ENCODE measurements at regions not wholly inside any gene's neighbourhood (a gene's known extent, or its start where the extent isn't known, plus 50 kb on each side); places are given as distances from the start of the nearest gene placed in this dataset.

DNA sequence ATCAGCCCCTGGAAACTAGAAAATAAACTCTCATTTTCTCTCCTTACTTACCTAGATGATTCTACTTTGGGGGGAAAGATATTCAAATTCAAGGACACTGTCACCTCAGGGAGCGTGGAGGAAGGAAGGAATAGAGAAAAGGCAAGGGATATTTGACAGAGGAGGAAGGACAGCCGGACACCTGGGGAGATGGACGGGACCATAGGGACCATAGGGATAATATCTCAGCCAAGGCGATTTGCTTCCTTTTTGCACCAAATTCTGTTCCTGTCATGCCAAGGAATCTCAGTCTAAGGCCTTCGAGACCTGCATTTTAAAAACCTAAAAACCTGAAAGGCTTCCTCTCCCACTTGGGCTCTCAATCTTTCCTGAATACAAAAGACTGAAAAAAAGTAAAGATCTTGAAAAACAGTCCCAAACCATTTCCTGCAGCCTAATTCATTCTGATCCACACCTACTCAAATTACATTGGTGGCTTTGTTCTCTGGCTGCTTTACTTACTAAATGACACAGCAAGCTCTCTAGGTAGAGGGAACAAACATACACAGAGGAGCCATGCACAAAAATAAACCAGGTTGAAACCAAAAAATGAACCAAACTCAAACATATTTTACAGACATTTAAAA lies 73.9 kb upstream of the SLC24A5 start:
- Histone ChIP-seq H3K4me3 (no peak overlapping the region), H3K36me3 (no peaks in the 10 kb centered on the region), H3K4me1 (no peaks in the 10 kb centered on the region), H3K27ac (no peak overlapping the region), H3K27me3 (no peaks in the 10 kb centered on the region), H3K9me3 (no peaks in the 10 kb centered on the region)
- no peak for DNase-seq (ENCODE audit: low spot score in 2 of 2)
- intact Hi-C loops (cut with DNase I), result no loop called here
- TF ChIP-seq, protein P1, sequence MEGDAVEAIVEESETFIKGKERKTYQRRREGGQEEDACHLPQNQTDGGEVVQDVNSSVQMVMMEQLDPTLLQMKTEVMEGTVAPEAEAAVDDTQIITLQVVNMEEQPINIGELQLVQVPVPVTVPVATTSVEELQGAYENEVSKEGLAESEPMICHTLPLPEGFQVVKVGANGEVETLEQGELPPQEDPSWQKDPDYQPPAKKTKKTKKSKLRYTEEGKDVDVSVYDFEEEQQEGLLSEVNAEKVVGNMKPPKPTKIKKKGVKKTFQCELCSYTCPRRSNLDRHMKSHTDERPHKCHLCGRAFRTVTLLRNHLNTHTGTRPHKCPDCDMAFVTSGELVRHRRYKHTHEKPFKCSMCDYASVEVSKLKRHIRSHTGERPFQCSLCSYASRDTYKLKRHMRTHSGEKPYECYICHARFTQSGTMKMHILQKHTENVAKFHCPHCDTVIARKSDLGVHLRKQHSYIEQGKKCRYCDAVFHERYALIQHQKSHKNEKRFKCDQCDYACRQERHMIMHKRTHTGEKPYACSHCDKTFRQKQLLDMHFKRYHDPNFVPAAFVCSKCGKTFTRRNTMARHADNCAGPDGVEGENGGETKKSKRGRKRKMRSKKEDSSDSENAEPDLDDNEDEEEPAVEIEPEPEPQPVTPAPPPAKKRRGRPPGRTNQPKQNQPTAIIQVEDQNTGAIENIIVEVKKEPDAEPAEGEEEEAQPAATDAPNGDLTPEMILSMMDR (IDR thresholded peaks at IDR 0.05), result no peak

DNA sequence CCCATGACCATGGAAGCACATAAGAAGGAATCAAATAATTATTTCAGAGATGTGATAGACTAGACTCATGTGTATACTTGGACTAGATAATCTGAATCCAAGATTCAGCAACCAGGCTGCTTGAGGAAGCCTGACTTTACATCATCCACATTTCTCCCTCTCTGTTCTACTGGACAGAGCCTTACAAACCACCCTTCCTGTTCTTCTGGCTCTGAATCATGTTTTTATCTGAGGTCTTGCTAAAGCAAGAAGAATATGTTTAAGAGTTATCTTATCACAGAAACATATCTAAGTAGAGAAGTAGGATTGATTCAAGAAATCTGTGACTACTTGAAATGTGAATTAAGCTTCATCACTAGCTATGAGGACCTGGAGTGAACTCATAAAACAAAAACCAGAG lies 71.1 kb upstream of the SLC24A5 start:
- Histone ChIP-seq H3K27ac (no peak overlapping the region), H3K4me3 (no peak overlapping the region), H3K4me1 (no peaks in the 10 kb centered on the region), H3K36me3 (no peaks in the 10 kb centered on the region), H3K27me3 (no peaks in the 10 kb centered on the region), H3K9me3 (no peaks in the 10 kb centered on the region)
- DNase-seq (ENCODE audit: low spot score in 2 of 2), result no peak
- intact Hi-C loops (cut with DNase I), result no loop called here
- TF ChIP-seq, protein P1 (IDR thresholded peaks at IDR 0.05), result no peak

DNA sequence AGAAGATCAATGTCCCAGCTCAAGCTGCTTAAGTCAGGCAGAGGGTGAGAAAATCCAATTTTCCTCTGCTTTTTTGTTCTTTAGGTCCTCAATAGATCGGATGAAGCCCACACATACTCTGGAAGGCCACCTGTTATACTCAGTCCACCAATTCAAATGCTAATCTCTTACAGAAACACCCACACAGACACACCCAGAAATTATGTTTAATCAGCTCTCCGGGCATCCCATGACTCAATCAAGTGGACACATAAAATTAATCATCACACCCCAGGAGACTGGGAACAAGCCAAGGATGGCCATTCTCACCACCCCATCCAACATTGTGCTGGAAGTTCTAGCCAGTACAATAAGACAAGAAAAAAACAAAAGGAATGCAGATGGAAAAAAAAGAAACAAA lies 67.8 kb upstream of the SLC24A5 start:
- Histone ChIP-seq H3K27ac (no peak overlapping the region), H3K27me3 (no peaks in the 10 kb centered on the region), H3K9me3 (no peaks in the 10 kb centered on the region), H3K36me3 (no peaks in the 10 kb centered on the region), H3K4me1 (peaks cover 0 to under 1% of the 10 kb centered on the region in 2 donors), H3K4me3 (no peak overlapping the region)
- TF ChIP-seq, protein P1 (IDR thresholded peaks at IDR 0.05), result no peak
- intact Hi-C loops (cut with DNase I), result no loop called here
- no peak for DNase-seq (ENCODE audit: low spot score in 2 of 2)

DNA sequence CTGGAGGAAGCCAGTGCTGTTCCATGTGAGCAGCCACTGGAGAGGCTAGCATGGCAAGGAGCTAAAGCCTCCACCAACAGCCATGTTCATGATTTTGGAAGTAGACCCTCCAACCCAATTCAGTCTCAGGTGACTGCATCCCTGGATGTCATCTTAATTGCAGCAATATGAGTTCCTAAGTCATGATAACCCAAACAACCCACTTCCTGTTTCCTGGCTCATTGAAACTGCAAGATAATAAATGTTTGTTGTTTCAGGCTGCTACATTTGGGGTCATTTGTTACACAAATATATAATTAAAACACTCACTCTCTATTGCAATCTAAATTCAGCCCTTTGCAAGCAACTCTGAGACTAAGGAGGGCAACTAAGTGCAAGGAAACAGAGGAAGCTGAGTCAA lies 62.4 kb upstream of the SLC24A5 start:
- Histone ChIP-seq H3K27ac (peak overlapping the region; percentile 75 to 77), H3K36me3 (no peaks in the 10 kb centered on the region), H3K4me1 (peaks cover 4 to 13% of the 10 kb centered on the region in 2 donors), H3K4me3 (no peak overlapping the region), H3K27me3 (no peaks in the 10 kb centered on the region), H3K9me3 (no peaks in the 10 kb centered on the region)
- TF ChIP-seq, protein P1 (IDR thresholded peaks at IDR 0.05), result no peak
- no peak for DNase-seq (ENCODE audit: low spot score in 2 of 2)
- intact Hi-C loops (cut with DNase I), result loop anchor here (5.0 kb wide), 1 partner anchor 119 kb away; the partner anchor contains the start of gene MYEF2

DNA sequence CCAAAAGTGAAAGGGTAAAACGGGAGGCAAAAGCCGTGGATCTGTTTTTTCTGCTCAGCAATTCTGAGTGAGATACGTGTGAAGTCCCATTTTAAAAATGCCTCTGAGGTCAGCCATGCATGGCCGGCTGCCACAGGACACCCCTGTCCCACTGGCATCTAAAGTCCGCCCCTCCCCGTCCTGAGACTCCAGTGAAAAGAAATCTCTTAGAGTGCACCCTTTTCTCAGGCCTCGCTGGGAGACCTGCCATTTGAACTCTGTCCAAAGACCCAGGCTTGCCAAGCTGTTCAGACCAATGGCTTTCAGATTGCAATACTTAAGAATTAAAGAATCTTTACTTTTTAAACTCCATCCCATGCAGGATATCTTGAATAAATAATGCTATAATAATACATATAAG lies 61.0 kb upstream of the SLC24A5 start:
- H3K4me1 ChIP-seq, result peaks cover 4 to 16% of the 10 kb centered on the region in 2 donors
- H3K27me3 ChIP-seq, result no peaks in the 10 kb centered on the region
- peak overlapping the region in 1 of 2 donors; percentile 51 for H3K4me3 ChIP-seq
- TF ChIP-seq, protein P1 (IDR thresholded peaks at IDR 0.05), result no peak
- peak overlapping the region; percentile 75 to 77 for H3K27ac ChIP-seq
- peak in 1 of 2 donors; percentile 82 for DNase-seq (ENCODE audit: low spot score in 2 of 2)
- H3K9me3 ChIP-seq, result no peaks in the 10 kb centered on the region
- intact Hi-C loops (cut with DNase I), result loop anchor here (5.0 to 10.0 kb wide), 3 partner anchors 118 to 585 kb away; partner anchors contain the start of genes MYEF2 and SEMA6D
- H3K36me3 ChIP-seq, result no peaks in the 10 kb centered on the region

All from ascending aorta (tissue), 2 donors.